Natural killer cell treated with Interleukin-12 subunit alpha and Interleukin-12 subunit beta and Interleukin-15 and Interleukin-18, amount 100 ng/mL, for 72 hours (primary cell): ENCODE measurements at regions not wholly inside any gene's neighbourhood (a gene's known extent, or its start where the extent isn't known, plus 50 kb on each side); places are given as distances from the start of the nearest gene placed in this dataset.

Experiments
- ATAC-seq, 2 donors: fragments of 150-1000 bp; cut with Tn5 transposase in 1 of 2; sonication (Bioruptor Pico), chemical (Tn5 transposase) in 1 of 2; 2 replicates each; pipeline ENCODE4 v1.10.0; 2021
- DNase-seq: peaks from one replicate; pipeline ENCODE4 v3.0.0; 2022; ENCODE audit warnings: low spot score
- H3K27ac Mint-ChIP-seq, 2 donors: 1 replicate in 1 of 2; 2 replicates in 1 of 2; pipeline ENCODE4 v1.8.0; 2022; ENCODE audit warnings: mixed read lengths in 2 of 2, mild to moderate bottlenecking in 1 of 2, moderate library complexity in 1 of 2
- H3K27me3 Mint-ChIP-seq, 2 donors: 1 replicate in 1 of 2; 2 replicates in 1 of 2; pipeline ENCODE4 v1.8.0; 2022; ENCODE audit warnings: mixed read lengths in 2 of 2
- H3K36me3 Mint-ChIP-seq: one replicate; pipeline ENCODE4 v1.8.0; 2022; ENCODE audit warnings: mixed read lengths
- H3K4me1 Mint-ChIP-seq, 2 donors: 1 replicate in 1 of 2; 2 replicates in 1 of 2; pipeline ENCODE4 v1.8.0; 2022; ENCODE audit warnings: low read depth in 2 of 2, mixed read lengths in 2 of 2, mild to moderate bottlenecking in 1 of 2
- H3K4me3 Mint-ChIP-seq: one replicate; pipeline ENCODE4 v1.8.0; 2022; ENCODE audit warnings: mixed read lengths
- H3K9me3 Mint-ChIP-seq: 2 replicates; pipeline ENCODE4 v1.8.0; 2022; ENCODE audit warnings: mixed read lengths

DNA sequence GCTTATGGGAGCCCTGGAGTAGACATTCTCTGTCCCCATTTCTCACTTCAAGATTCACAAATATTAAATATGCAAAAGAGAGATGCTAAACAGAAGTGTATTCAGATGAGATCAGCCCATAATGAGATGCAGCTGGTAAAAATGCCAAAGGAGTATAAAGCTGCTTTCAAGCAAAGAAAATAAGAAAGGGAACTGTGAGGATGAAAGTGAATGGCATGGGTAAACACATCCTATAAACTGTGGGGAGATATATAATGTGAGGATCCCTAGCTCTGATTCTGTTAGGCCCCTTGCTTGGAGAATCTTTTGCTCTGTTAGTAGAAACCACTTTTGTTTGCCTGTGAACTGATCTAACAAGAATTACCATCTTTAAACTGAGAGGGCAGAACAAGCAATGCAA lies 396.6 kb downstream of the SOX2 start:
- DNase-seq = no peak
- Mint-ChIP-seq H3K36me3 (no peaks in the 10 kb centered on the region), H3K4me1 (no peaks in the 10 kb centered on the region), H3K4me3 (no peak overlapping the region), H3K9me3 (peaks cover 11% of the 10 kb centered on the region), H3K27ac (no peak overlapping the region), H3K27me3 (no peaks in the 10 kb centered on the region)
- ATAC-seq = no peak

DNA sequence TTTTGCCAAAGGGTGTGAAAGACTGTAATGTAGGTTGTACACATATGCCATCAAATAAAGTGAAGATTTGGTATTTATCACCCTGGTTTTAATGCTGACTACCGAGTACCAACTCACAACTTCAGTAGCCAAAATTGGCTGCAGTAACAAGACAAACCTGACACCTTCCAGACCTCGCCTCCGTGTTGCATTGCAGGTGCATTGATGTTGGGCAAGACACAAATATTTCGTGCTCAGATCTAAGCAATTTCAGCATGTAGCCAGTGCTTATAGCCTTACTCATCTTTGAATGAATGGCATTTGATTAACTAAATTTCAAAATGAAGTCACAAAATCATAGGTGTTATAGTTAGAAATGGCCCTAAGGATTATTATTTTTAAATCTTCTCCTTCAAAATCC lies 400.2 kb downstream of the SOX2 start:
- no peaks in the 10 kb centered on the region for H3K27me3 Mint-ChIP-seq
- DNase-seq = no peak
- no peak overlapping the region for H3K4me3 Mint-ChIP-seq
- no peak overlapping the region for H3K27ac Mint-ChIP-seq
- no peaks in the 10 kb centered on the region for H3K4me1 Mint-ChIP-seq
- H3K36me3 Mint-ChIP-seq = no peaks in the 10 kb centered on the region
- ATAC-seq = no peak
- H3K9me3 Mint-ChIP-seq = peaks cover 15% of the 10 kb centered on the region

DNA sequence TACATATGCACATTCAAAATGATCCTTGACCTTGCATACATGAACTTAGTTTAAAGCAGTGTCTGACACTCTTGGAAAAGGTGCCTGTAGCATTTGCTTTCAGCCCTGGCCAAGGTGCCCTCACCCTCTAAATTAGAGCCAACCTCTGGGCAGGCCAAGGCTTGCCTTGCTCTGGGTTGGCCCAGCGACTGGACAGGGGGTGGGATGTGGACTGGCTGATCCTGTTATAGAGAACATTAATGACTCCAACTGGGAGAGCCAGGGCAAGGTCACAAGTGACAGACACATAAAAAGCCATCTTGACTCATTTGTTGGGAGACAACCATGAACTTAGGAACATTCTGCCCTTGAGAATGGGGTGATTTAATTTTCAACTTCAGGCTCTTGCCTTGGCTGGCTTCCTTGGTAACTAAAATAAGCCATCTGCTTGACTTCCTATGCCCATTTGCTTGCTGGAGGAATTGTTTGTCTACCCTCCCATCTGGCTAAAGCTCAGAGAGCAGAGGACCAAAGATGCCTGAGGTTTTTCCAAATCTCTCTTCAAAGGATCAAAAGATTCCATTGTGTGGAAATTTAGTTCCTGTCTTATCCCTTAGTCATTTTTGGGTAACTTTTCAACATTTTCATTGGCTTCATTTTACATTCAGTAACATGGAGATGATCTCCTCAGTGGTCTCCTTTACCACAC lies 403.7 kb downstream of the SOX2 start:
- Mint-ChIP-seq H3K9me3 (peaks cover 10% of the 10 kb centered on the region), H3K36me3 (no peaks in the 10 kb centered on the region), H3K4me1 (no peaks in the 10 kb centered on the region), H3K4me3 (no peak overlapping the region), H3K27ac (no peak overlapping the region), H3K27me3 (no peaks in the 10 kb centered on the region)
- ATAC-seq = no peak
- no peak for DNase-seq

DNA sequence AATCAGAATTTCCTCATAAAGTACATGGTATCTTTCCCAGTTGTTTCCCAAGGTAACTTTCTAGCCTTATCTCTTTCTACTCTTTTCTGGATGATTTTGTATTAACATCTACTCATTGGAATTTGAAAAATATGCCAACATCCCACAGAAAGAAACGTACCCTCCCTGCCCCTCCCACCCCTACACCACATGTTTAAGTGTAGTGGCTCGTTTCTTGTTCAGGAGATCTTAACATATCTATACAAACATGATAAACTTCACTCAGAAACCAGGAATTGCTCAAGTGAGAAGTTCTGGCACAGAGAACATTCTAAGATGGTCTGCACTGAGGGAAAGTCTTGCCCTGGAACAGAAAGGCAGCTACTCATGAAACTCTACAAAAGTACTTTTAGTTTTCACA lies 404.7 kb downstream of the SOX2 start:
- no peaks in the 10 kb centered on the region for H3K27me3 Mint-ChIP-seq
- H3K9me3 Mint-ChIP-seq = peaks cover 7% of the 10 kb centered on the region
- DNase-seq (no peak), ATAC-seq (no peak)
- H3K27ac Mint-ChIP-seq = no peak overlapping the region
- no peaks in the 10 kb centered on the region for H3K36me3 Mint-ChIP-seq
- H3K4me3 Mint-ChIP-seq = no peak overlapping the region
- no peaks in the 10 kb centered on the region for H3K4me1 Mint-ChIP-seq

DNA sequence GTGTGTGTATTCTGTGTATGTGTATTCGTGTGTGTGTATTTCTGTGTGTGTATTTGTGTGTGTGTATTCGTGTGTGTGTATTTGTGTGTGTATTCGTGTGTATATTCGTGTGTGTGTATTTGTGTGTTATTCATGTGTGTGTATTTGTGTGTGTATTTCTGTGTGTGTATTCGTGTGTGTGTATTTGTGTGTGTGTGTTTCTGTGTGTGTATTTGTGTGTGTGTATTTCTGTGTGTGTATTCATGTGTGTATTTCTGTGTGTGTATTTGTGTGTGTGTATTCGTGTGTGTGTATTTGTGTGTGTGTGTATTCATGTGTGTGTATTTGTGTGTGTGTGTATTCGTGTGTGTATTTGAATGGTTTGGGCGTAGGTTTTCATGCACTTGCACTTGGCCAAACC lies 405.4 kb downstream of the SOX2 start:
- Mint-ChIP-seq H3K4me3 (no peak overlapping the region), H3K9me3 (peaks cover 4% of the 10 kb centered on the region), H3K36me3 (no peaks in the 10 kb centered on the region), H3K4me1 (no peaks in the 10 kb centered on the region), H3K27ac (no peak overlapping the region), H3K27me3 (no peaks in the 10 kb centered on the region)
- ATAC-seq (no peak), DNase-seq (no peak)

DNA sequence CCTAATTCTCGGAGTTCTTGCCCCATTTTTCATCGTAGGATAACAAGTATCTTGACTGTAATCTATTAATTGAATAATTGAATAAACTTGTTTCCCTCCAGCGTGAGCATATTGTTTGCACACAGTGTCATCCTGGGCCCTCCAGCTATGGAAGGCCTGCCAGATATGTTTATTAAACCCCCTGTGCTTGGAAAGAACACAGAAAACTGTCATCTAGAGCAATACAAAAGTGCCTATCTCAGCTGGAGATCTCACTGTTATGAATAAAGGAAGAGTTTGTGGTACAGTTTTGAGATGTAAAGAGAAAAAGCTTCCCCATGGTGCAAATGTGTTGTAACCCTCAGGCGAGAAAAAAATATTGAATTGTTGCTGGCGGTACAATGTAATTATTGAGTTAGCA lies 405.9 kb downstream of the SOX2 start:
- Mint-ChIP-seq H3K27me3 (no peaks in the 10 kb centered on the region), H3K4me1 (no peaks in the 10 kb centered on the region), H3K4me3 (no peak overlapping the region), H3K36me3 (no peaks in the 10 kb centered on the region), H3K27ac (no peak overlapping the region), H3K9me3 (peaks cover 4% of the 10 kb centered on the region)
- no peak for ATAC-seq
- no peak for DNase-seq

DNA sequence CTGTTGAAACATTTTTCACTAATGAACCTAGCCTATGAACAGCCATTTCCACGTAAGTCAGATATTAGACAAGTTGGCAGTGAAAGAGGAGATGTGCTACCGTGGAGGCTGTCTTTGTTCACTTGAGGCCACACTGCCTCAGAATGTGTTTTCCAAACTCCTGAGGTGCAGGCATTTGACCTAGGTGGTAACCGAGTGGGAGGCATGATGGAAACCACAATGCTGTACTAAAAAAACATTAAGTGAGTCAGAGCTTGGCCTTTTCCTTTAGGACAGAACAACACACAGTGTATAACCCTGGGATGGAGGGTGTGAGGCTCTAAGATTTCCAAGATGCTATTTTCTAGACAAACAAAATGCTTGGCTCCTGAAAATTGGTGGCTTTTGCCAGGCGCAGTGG lies 406.3 kb downstream of the SOX2 start:
- Mint-ChIP-seq H3K36me3 (no peaks in the 10 kb centered on the region), H3K4me3 (no peak overlapping the region), H3K27me3 (no peaks in the 10 kb centered on the region), H3K4me1 (no peaks in the 10 kb centered on the region), H3K27ac (no peak overlapping the region), H3K9me3 (peaks cover 4% of the 10 kb centered on the region)
- ATAC-seq = no peak
- DNase-seq = no peak

DNA sequence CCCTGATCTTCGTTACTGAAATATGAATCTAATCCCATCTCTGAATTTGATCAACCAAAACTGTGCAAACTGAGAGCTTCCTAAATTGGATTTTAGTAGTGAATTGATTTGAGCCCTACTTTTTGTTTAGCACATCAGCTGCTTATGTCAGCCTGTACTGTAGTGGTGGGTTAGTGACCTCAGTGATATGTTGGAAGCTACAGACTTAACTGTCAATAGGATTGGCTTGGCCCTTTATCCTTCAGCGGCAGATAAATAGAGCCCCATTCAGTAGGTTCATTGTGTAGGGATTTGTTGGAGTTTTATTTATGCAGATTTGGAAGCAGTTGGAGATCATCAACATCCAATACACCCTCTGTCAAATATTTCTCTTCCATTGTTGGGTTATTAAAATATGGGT lies 409.7 kb downstream of the SOX2 start:
- no peaks in the 10 kb centered on the region for H3K36me3 Mint-ChIP-seq
- H3K9me3 Mint-ChIP-seq = peaks cover 3% of the 10 kb centered on the region
- ATAC-seq = no peak

DNA sequence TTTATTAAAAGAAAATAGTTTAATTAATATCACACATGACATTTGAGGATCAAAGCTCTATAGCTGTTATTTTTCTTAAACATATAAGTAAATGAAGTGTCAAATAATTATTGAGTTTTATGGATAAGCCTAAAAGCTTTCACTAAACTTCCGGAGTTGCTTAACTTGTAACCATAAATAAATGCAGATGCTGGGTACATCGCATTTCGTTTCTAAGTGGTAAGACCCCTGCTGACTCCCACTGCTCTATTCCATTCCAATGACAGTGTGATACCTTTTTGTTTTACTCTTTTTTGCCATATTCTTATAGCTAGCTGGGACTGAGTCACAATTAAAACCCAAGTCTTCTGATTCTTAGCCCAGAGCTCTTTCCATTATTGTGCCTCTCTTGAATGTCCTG lies 411.1 kb downstream of the SOX2 start:
- H3K4me3 Mint-ChIP-seq = no peak overlapping the region
- H3K27ac Mint-ChIP-seq = no peak overlapping the region
- peaks cover 7% of the 10 kb centered on the region for H3K9me3 Mint-ChIP-seq
- H3K4me1 Mint-ChIP-seq = no peaks in the 10 kb centered on the region
- H3K36me3 Mint-ChIP-seq = no peaks in the 10 kb centered on the region
- ATAC-seq (no peak), DNase-seq (no peak)
- no peaks in the 10 kb centered on the region for H3K27me3 Mint-ChIP-seq

More for the DNA sequence above, 409.7 kb downstream of the SOX2 start:
- no peak for DNase-seq
- Mint-ChIP-seq H3K4me3 (no peak overlapping the region), H3K4me1 (no peaks in the 10 kb centered on the region), H3K27ac (no peak overlapping the region), H3K27me3 (no peaks in the 10 kb centered on the region)

DNA sequence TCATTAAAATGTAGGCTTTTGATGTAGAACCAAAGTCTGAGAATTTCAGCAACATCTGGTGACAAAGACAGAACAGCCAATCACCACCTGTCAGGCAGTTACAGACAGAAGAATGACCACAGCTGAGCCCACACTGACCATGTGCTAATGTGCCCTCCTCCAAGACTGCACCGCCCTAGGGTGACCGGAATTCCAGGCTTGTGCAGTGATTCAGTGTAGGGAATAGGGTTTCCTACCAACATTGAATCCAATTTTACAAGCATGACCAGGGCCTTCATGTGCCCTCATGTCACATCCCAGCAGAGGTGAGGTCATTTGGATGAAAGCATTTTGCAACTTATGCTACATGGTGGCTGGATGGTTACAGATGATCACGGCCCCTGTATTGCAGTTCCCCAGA lies 412.5 kb downstream of the SOX2 start:
- Mint-ChIP-seq H3K36me3 (no peaks in the 10 kb centered on the region), H3K4me3 (no peak overlapping the region), H3K9me3 (peaks cover 7% of the 10 kb centered on the region), H3K27me3 (no peaks in the 10 kb centered on the region), H3K4me1 (no peaks in the 10 kb centered on the region), H3K27ac (no peak overlapping the region)
- ATAC-seq (no peak), DNase-seq (no peak)

DNA sequence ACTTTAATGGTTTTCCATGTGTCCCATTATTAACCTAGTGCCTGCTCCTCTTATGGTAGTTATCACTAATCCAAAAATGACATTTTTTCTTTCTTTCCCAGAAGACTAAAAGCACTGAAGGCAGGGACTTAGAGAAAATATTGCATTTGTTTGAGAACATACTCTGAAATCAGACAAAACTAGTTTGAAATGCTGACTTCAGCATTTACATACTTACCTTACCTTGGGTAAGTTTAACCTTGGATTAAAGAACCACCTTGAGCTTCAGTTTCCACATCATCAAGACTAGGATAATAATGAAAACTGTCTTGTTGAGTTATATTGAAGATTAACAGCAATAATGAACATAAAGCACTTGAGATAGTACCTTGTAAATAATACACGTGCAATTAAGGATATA lies 413.0 kb downstream of the SOX2 start:
- DNase-seq = no peak
- Mint-ChIP-seq H3K9me3 (peaks cover 7% of the 10 kb centered on the region), H3K4me1 (no peaks in the 10 kb centered on the region), H3K4me3 (no peak overlapping the region), H3K36me3 (no peaks in the 10 kb centered on the region), H3K27ac (no peak overlapping the region), H3K27me3 (no peaks in the 10 kb centered on the region)
- no peak for ATAC-seq

DNA sequence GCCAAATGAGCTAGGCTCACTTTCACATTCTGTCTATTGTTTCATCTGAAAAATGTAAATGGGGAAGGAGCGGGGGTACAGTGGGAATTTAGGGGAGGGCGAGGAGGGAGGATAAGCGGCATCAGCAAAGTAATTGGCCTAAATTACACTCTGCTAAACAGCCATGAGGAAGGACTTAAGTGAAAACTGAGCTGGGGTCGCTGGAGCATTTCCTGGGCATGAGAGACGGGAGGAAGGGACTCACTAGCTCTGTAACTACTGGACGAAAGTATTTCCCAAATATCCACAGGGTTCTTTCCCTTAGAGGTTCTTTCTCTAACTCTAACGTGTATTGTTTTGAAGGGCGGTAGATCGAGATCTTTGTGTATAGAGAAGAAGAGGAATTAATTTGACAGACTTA lies 418.0 kb downstream of the SOX2 start:
- peaks cover 7% of the 10 kb centered on the region for H3K9me3 Mint-ChIP-seq
- H3K4me3 Mint-ChIP-seq = no peak overlapping the region
- no peaks in the 10 kb centered on the region for H3K36me3 Mint-ChIP-seq
- H3K27me3 Mint-ChIP-seq = no peaks in the 10 kb centered on the region
- ATAC-seq = no peak
- no peaks in the 10 kb centered on the region for H3K4me1 Mint-ChIP-seq
- no peak overlapping the region for H3K27ac Mint-ChIP-seq
- DNase-seq = no peak

DNA sequence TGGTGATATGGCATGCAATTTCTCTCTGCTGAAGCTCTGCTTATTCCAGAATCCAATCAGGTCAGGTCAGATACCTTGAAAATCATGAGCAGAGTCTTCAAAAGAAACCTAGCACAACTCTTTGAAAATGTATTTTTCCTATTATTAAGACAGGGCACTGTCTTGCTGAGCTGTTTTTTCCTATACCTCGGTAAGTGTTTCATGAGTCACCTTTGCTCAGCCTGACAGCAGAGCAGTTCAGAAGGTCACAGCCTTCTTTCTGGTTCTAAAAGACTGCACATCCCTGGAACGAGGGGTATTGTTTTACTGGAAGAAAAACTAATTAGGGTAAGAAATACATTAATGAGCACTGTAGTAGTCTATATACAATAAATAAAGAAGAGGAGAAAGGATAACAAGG lies 422.0 kb downstream of the SOX2 start:
- no peak for DNase-seq
- Mint-ChIP-seq H3K27me3 (no peaks in the 10 kb centered on the region), H3K4me1 (no peaks in the 10 kb centered on the region), H3K36me3 (no peaks in the 10 kb centered on the region), H3K9me3 (no peaks in the 10 kb centered on the region), H3K4me3 (no peak overlapping the region), H3K27ac (no peak overlapping the region)
- no peak for ATAC-seq

DNA sequence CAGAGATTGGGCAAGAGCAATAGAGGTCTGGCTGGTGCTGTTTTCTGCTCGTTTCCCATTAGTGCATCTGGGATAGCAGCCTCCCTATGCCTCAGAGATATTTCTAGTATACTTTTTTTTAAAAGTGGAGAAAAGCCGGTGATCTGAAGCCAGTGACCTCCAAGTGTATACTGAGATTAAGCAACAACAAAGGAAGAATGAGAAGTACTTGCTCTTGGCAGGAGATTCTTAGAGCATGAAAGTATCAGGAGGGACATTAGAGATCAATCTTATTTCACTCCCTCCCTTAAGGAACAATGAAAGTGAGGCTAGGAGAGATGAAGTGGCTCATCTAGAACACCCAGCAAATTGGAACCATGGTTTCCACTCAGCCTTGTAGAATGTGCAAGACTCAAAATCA lies 423.3 kb downstream of the SOX2 start:
- Mint-ChIP-seq H3K4me1 (no peaks in the 10 kb centered on the region), H3K4me3 (no peak overlapping the region), H3K9me3 (no peaks in the 10 kb centered on the region), H3K36me3 (no peaks in the 10 kb centered on the region), H3K27me3 (no peaks in the 10 kb centered on the region), H3K27ac (no peak overlapping the region)
- DNase-seq (no peak), ATAC-seq (no peak)
